ENCODE measurements at regions not wholly inside any gene's neighbourhood (a gene's known extent, or its start where the extent isn't known, plus 50 kb on each side); places are given as distances from the start of the nearest gene placed in this dataset.
A peak's percentile ranks its signal among the peaks of the same experiment; 100 is the strongest.

DNA sequence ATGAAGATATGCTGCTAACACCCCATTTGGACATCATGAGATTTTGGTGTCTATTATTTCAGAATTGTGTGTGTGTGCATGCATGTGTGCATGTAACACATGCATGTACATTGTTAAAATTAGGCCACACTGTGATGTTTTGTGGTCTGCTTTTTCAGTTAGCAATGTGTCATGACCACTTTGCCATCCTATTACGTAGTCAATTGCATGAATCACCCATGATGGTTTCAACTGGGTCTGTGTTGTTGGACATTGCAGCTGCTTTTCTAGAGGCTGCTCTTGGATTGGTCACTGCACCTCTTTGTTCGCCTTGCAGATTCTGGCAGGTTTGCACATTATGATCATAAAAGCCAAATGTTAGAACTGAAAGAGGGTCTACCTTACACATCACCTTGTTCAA lies 101.0 kb upstream of the THBS1 start:
- no peak for DNase-seq (ENCODE audit: low spot score)

DNA sequence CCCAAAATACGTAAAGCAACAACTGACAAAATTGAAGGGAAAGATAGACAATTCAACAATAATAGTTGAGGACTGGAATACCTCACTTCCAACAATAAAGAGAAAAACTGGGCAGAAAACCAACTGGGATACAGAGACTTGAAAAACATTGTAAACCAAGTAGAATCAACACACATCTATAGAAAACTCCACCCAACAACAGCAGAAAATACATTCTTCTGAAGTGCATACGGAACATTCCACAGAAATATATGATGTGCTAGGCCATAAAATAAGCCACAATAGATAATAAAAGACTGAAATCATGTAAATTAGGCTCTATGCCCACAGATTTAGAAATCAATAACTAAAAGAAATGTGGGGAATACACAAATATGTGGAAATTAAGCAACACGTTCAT lies 98.4 kb upstream of the THBS1 start:
- DNase-seq (ENCODE audit: low spot score) = no peak

DNA sequence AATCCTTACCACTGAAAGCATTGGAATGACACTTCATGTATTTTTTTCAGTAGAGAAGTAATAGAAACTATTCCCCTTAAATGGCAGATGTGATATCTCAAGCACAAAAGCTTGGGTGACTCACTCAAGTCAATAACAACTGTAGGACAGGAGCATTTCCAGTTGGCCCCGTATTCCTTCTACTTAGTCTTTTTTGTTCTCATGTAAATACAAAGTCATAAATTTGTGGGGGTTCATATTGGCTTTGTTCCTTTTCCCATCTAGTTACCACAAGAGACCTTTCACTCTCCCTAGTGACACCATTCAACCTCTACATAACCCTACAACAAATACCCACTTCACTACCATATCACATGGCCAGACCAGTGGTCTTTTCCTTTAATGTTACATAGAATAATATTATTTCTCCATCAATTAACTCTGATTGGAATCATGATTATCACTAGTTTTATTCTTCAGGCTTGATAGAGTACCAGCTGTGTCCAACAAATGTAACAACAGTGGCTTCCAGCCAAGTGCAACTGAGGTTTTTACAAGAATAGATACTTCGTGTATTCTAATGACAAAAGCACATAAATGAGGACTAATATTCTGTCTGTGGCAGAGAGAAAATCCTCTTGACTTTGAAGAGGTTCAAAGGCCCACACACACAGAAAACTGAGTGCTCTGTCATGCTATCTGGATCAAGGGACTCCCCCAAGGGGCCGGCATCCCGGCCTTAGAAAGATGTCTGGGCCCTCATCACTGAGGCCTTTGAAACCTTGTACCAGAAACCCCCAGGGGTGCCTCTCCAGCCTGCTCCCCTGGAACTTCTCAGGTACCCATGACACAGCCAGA lies 94.0 kb upstream of the THBS1 start:
- DNase-seq (ENCODE audit: low spot score) = no peak

DNA sequence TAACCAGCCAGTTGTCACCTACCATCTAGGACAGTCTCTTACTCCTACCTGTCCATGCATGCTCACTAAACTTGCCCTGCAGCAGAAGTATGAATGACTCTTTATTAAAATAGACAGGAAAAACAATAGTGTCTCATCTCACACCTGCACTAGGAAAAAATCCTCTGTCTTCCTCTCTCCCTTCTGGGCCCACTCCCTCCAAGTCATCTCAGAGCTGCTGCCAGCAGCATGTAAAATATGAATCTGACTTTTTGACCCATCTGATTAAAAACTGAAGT lies 93.5 kb upstream of the THBS1 start:
- DNase-seq (ENCODE audit: low spot score) = no peak

DNA sequence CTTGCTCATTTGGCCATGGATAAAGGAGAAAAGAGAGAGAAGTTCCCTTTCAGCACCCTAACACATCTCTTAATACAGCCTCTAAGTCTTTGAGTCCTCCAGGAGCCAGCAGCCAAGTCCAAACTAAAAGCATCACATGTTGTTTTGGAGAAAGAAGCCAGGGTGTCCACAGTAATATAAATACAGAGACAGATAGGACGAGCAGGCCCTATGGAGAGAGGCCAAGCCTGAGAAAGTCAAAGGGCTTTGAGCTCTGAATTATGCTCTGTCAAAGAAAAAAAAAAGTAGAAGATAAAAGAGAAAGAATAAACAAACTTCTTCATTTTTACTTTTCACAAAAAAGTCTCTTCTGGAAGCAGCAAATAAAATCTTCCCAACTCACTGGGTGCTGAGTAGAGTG lies 92.4 kb upstream of the THBS1 start:
- DNase-seq (ENCODE audit: low spot score) = no peak

DNA sequence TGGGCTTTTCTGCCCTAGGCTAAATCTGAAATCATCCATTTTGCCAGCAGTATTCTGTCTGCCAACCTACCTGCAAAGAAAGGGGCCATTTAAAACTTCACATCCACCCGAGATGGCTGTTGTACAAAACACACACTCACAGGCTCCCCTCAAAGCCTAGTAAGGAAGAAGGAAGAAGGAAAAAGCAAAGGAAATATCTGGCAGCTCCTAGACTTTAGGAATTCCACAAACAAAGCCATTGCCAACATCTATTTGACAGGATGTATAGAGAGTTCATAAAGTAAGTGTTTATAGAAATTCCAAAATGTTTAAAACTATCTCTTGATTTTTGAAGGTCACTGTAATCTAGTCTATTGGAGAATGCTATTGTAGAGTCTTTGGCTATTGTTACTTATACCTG lies 91.9 kb upstream of the THBS1 start:
- DNase-seq (ENCODE audit: low spot score) = no peak

DNA sequence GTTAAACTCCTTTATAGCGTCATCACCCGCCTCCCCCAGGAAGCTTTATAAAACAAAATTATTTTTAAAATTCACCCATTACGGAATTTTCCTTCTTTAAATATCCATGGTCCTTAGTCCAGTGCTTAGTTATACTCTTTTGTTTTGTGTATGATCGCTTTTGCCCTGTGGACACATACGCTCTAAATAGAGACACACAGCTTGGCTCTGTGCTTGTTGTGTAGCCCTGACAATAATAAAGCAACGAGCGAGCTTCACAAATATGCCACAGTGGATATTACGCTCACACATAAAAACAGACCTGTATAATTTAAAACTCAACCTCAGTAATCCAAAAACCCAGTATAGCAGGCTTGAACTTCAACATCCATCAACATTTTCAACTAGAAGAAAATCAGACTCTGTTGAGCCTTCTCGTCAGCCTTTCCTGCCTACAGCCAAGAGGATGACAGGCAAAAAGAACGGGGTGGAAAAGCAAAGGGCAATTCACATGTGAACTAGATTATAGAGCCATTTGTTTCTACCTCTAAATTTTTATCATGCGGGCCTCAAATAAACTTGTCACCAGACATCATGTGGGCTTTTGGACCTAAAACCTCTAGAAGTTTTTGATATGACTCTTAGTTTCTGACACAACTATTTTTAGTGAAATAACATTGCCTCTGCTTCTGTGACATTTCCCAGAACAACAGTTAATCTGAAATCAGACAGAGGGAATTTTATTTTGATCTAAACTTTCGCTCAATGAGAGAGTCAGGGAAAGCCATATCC lies 89.6 kb upstream of the THBS1 start:
- no peak for DNase-seq (ENCODE audit: low spot score)

DNA sequence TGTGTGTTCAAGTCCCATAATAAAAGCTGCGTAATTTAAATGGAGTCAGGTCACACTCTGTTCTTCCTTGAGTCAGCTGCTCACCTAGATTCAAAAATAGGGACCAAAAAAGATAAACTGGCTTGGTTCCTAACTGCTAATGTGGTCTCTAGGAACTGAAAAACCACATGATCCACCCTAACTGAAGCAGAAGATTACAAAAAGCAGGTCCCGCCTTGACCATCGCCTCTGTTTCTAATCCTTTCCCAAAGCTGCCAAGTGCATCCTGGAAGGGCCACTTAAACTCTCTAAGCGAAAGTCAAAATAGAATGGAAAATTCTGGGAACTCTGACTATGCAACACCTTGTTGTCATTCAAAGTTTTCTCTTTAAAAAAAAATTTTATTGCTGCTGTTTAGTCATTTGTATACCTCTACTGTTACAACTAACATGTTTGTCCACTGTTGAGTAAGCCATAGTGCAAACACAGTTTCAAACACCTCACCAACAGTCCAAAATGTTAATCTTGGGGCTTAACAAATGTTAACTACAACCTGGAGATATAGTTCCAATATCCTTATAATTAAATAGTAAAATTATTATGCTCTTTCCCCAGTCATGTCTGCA lies 88.9 kb upstream of the THBS1 start:
- no peak for DNase-seq (ENCODE audit: low spot score)

DNA sequence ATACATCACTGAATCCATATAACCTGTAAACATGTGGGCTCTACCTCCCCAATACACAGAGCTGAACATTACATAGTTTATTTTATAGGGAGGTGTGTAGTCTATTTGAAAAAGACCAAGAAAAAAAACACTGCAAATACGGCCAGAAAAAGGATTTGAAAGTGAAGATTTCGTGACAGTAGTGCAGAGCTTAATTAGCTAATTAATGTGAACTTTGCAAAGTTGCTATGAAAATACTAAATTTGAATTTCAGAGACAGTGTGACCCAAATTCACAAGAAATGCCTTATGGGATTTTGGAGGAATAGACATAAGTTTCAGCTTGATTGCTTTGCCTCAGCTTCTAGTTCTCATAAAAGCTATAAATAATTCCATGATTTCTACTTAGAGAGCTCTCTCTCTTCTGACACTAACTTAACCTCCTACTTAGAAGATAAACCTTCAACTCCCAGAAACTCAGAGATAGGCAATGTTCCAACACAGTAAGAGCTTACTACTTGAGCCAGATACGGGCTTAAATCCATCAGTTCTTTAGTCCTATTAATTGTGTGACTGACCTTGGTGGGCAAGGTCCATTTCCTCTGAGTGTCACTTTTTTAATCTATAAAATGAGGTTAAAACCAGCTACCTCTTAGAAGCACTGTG lies 87.3 kb upstream of the THBS1 start:
- DNase-seq (ENCODE audit: low spot score) = no peak

DNA sequence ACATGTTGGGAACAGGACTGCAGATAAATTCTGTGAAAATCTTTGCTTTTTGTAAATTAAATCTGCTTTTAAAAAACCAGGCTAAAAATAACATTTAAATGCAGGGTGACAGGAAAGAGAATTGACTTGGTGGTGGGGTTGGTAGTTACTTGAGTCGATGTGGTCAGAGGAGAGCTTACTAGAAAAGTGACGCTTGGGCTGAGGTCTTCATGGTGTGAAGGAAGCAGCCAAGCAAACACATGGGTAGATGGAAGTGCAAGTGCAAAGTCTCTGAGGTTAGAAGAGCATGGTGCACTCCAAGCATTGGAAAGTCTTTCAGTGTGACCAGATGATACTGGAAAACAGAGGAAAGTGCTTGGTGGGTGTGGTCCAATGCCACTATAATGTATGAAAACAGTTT lies 86.4 kb upstream of the THBS1 start:
- no peak for DNase-seq (ENCODE audit: low spot score)

DNA sequence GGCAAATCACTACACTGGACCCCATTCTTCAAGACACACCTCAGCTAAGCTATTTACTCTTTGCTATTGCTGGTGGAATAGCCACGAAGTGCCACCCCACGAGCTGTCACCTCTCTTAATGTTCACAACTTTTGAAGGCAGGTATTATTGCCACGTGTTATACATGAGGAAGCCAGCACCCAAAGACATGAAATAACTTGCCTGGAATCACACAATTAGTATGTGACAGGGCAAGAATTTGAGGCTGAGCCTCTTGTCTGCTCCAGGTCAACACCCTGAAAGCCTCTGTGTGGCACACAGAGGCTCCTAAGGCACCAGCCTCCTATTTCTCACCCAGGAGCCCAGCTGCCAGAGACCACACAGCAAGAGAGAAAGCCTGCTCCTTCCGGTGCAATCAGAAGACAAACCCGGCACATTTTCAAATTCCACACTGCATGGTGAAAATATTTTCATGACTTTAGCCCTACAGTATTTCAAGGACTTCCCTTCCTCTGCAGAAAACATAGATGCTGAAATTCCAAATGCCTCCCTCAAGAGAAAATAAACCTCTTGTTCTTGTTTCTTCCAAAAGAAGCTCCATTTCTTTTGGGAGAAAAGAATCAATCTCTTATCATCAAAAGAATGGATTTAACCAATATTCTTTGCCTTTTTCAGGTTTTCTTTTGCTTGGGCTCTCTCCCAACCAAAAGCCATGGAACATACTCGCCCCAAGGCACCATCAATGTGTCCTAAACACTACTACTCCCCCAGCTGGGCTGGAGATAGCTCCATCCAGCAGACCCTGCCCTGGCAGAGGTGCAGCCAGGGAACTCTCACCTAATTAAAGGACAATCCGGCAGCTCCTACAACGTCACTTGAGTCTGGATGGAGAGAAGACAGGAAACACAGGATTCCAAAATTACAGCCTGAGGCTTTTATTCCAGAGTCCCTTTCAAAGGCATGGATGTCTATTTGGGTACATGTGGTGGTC lies 84.7 kb upstream of the THBS1 start:
- DNase-seq (ENCODE audit: low spot score) = peak; percentile 26

DNA sequence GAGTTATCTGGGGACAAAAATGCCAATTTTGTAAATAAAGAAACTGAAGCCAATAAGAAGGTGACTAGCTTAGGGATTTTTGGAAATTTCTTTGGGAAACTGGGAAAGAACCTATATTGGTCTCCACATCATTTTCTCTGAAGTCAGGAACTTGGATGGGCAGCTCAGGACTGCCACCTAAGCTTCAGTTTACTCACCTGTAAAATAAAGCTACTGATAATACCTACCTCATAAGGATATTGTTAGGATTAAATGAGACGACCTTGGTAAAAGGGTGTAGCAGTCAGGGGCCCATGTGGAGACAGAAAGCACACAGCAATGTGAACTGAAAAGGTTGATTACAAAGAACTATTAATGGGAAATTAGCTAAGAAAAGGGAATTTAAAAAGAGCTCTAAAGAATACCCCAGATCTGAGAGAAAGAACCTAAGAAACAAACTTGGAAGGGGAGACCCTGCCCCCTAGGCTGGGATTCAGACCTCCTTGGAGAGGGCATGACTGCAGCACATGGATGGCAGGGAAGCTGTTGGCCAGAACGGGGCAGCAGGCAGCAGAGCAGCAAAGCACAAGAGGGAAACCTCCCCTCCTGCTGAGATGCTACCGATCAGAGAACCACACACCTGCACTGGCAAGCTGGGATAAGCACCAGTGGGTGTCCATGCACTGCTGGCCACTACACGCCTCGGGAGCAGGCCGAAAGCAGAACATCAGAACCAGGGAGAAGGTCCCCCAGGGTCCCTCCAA lies 83.7 kb upstream of the THBS1 start:
- no peak for DNase-seq (ENCODE audit: low spot score)

DNA sequence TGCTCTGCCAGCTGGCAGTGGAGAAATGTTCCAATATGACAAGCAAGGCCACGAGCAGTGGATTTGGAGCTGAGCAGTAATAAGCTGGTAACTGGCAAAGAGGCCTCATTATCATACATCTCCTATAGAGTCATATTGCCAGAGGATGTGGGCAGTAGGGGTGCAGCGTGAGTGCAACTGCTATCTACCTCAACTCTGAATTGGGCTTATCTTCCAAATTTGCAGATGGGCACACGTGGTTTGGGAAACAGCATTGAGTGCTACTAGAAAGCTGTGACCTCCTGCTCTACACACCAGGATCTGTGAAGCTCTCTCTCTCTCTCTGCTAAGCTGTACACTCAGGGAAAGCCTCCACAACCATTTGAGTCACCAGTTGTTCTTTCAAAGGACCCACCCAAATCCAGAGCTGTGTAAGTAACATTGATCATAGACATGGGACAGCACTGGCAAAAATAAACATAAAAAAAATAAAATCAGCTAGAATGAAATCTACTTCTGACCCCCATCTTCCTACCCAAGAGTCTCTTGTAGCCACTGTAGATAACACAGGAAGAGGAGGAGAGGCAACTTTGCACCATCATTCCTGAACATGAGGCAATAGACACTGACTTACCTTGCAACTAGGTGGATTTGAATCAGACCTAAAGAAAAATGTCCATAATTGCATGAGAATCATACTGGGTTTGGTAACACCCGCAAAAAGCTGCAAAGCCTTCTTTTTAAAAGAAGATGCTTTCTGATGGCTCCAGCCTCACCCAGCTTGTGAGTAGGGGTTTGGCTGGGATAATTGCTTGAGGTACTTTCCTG lies 82.9 kb upstream of the THBS1 start:
- DNase-seq (ENCODE audit: low spot score) = no peak

DNA sequence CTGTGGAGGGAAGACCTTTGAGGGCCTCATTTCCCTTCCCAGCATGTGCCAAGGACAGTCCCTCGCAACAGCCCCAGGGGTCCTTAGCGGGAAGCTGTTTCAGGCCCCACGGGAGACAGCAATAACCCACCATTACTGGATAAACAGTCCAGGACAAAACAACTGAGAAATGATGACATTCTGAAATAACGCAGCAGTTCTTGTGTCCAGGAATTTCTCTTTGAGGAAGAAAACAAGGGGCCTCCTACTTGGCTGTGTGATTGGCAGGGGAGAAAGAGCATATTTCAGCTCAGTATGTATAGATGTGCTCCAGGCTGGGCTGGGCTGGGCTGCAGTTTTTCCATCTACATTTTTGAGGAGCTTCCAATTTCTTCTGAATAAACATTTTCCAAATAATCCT lies 82.2 kb upstream of the THBS1 start:
- no peak for DNase-seq (ENCODE audit: low spot score)

DNA sequence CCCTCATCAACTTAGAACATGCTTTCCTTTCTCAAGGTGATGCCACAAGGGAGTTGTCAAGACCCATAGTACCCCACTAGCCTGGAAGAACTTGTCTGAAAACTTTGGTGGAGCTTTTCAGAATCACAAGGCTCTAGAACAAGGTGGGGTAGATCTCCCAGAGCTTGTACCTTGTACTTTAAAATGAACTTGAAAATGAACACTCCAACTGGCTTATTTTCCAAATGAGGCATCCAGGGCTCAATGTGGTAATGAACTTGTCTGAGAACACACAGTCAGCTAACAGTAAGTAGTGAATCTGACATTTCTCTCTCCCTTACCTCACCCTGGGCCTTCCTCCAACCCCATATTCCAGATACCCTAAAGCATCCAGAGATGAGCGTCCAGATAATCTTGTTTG lies 81.8 kb upstream of the THBS1 start:
- no peak for DNase-seq (ENCODE audit: low spot score)

DNA sequence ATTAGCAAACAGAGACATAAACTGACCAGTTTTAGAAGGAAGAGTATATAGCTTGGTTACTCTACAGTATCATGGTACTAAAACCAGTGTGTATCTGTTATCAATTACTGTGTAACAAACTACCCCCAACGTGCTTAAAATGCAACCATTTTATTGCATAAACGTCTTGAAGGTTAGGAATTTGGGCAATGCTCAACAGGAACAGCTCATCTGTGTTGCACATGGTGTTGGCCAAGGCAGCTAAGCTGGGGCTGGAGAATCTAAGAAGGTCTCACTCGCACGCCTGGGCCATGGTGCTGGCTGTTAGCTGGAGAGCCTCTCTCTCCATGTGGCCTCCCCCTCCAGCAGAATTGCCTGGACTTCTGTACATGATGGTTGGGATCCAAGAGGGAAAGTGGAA lies 81.2 kb upstream of the THBS1 start:
- DNase-seq (ENCODE audit: low spot score) = no peak

DNA sequence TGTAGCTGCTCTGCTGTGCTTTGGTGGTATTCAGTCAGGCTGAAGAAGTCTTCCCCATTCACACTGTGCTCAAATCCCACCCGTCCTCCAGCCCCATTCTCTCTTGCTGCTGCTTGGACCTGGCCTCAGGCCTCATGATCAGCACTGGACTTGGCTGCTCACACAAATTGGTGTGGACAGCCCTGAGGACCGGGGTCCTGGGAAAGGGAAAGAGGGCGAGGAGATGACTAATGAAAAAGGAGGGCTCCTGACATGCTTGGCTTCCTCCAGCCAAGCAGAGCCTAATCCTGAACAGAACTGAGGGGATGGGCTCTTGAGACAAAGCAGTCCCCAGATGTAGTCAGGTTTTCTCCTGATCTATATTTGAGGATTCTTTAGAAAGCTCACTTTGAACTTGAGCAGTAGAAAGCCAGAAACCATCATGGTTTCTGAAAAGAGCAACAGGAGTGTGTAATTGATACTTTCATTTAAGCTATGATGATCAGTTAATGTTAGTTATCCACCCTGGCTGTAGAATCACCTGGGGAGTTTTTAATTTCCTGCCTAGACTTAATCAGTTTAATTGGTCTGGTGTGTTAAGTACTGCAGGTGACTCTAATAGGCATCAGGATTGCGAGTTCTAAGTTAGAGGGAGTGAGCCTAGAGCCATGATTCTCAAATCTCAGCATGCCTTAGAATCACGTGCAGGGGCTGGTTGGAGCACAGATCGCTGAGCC lies 79.4 kb upstream of the THBS1 start:
- DNase-seq (ENCODE audit: low spot score) = no peak

DNA sequence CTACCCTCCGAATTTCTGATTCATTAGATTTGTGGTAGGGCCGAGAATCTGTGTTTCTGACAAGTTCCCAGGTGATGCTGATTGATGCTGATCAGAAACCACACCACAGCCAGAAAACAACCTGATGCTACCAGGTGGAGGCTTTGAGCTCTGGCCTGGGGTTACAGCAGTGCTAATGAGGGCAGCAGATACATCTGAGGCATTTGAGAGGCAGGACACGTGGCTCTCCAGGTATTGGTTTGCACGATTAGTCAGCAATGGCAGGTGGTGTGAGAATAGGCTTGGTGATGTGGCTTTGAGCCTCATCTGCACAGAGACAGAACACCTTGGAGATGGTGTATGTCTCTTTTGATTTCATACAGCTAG lies 78.8 kb upstream of the THBS1 start:
- DNase-seq (ENCODE audit: low spot score) = no peak

DNA sequence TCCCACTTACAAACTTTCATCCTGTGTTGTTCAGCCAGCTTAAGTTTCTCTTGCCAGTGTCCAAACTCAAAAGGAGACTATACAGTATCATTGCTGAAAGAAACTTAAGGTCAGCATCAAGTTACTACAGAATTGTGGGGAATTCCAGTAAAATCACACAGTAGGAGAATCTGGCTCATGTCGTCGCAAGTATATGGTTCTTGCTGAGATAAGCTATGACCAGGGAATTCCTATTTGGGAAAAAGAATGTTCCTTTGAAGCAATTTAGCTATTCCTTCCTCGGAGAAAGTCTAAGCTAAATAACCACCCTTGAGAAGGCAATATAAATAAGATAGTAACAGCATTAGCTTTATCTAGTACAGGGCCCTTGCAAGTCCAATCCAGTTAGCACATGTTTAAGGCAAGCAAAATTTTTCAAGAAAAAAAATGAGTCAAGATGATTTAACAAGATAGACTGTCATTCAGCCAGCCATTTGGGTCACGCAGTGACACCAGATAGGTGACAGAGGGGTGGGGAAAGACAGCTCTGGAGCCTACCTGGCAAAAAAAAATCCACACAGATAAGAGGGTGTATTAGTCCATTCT lies 78.2 kb upstream of the THBS1 start:
- DNase-seq (ENCODE audit: low spot score) = no peak
